HG03045 (cell line): ENCODE measurements at regions not wholly inside any gene's neighbourhood (a gene's known extent, or its start where the extent isn't known, plus 50 kb on each side); places are given as distances from the start of the nearest gene placed in this dataset.
"Not testable (repeated sequence)": the region's sequence is repeated elsewhere in the genome, so short reads cannot be mapped to it uniquely, and the experiment has no call there.

Experiments
- ATAC-seq: cut with Tn5 transposase; IDR thresholded peaks from one replicate; pipeline ENCODE4 v1.9.1; 2021; ENCODE audit warnings: mild to moderate bottlenecking, moderate library complexity; ENCODE audit not compliant: unreplicated experiment

GRCh38 chr3:84194029-84194428 is 764.8 kb upstream of the CADM2 start:
- no peak for ATAC-seq

- no peak for ATAC-seq
Observed at GRCh38 chr3:84209474-84209873, 749.3 kb upstream of the CADM2 start.

- ATAC-seq = no peak
Observed at GRCh38 chr3:84223512-84223911, 735.3 kb upstream of the CADM2 start.

- ATAC-seq = no peak
Observed at GRCh38 chr3:84224262-84224661, 734.5 kb upstream of the CADM2 start.

- ATAC-seq = no peak
Observed at GRCh38 chr3:84236261-84236660, 722.5 kb upstream of the CADM2 start.

GRCh38 chr3:84245789-84246188 is 713.0 kb upstream of the CADM2 start:
- no peak for ATAC-seq

GRCh38 chr3:84260596-84260995 is 698.2 kb upstream of the CADM2 start:
- ATAC-seq = no peak

GRCh38 chr3:84265768-84266167 is 693.0 kb upstream of the CADM2 start:
- ATAC-seq = no peak

GRCh38 chr3:84275532-84275931 is 683.3 kb upstream of the CADM2 start:
- no peak for ATAC-seq

- no peak for ATAC-seq
Observed at GRCh38 chr3:84277562-84278224, 681.1 kb upstream of the CADM2 start.

- ATAC-seq = no peak
Observed at GRCh38 chr3:84292128-84292527, 666.7 kb upstream of the CADM2 start.

GRCh38 chr3:84299329-84299728 is 659.5 kb upstream of the CADM2 start:
- no peak for ATAC-seq

- no peak for ATAC-seq
Observed at GRCh38 chr3:84304214-84304613, 654.6 kb upstream of the CADM2 start.

GRCh38 chr3:84307339-84307738 is 651.5 kb upstream of the CADM2 start:
- no peak for ATAC-seq

GRCh38 chr3:84308379-84308778 is 650.4 kb upstream of the CADM2 start:
- ATAC-seq = no peak

- ATAC-seq = no peak
Observed at GRCh38 chr3:84318273-84318809, 640.4 kb upstream of the CADM2 start.

- ATAC-seq = not testable (repeated sequence)
Observed at GRCh38 chr3:84365563-84366278, 593.1 kb upstream of the CADM2 start.
